Heart left ventricle (tissue), 13 donors: ENCODE measurements at regions not wholly inside any gene's neighbourhood (a gene's known extent, or its start where the extent isn't known, plus 50 kb on each side); places are given as distances from the start of the nearest gene placed in this dataset.

Experiments used
- POLR2A ChIP-seq, 2 donors: fragments of 450-650 bp; IDR thresholded peaks; one replicate each; pipeline ENCODE4 v1.6.1; 2017; ENCODE audit warnings: antibody characterized with exemption in 2 of 2, mild to moderate bottlenecking in 2 of 2, moderate library complexity in 2 of 2
- TF ChIP-seq, protein P1 (sequence below), 12 donors: fragments of 200-600 bp; sonication (generic) in 4 of 12; IDR thresholded peaks; one replicate each; pipeline versions ENCODE4 v1.5.0 to v1.8.0; 2018 to 2022; ENCODE audit warnings: antibody characterized with exemption in 12 of 12, mild to moderate bottlenecking in 5 of 12
- donor health status: ischemic (EF 13 %, LVEDD 7.1; RV severe dilation, severe dysfunction).
- donor health status: DM: no; HTN: yes; CAD: no.
- donor health status: DM: no; HTN: no; CAD: no.
- donor health status: ischemic (EF 25% LVEDD 6.9; RV normal size, moderate dysfunction).
- donor health status: ischemic (EF 25% LVEDD 5.7; RV mildly dilated, moderate dysfunction).
- donor health status: ischemic (EF 35%, LVEDD 5.7; RV mildly dilated, moderate dysfunction).
- donor health status: nonischemic (EF 11% LVEDD 7.7; RV severe dilation, severe dysfunction).
- donor health status: DM: yes; HTN: yes; CAD: no.
- donor health status: PGD.
- donor health status: ischemic (EF 29% LVEDD 5.4; RV normal size, mild dysfunction).
- donor health status: nonischemic (EF 23%, LVEDD 6.1; RV moderate dilation, normal function).

GRCh38 chr21:39121600-39122355 is 61.5 kb downstream of the PSMG1 start:
- no peak for TF ChIP-seq POLR2A (IDR thresholded peaks at IDR 0.05)
- TF ChIP-seq, protein P1, sequence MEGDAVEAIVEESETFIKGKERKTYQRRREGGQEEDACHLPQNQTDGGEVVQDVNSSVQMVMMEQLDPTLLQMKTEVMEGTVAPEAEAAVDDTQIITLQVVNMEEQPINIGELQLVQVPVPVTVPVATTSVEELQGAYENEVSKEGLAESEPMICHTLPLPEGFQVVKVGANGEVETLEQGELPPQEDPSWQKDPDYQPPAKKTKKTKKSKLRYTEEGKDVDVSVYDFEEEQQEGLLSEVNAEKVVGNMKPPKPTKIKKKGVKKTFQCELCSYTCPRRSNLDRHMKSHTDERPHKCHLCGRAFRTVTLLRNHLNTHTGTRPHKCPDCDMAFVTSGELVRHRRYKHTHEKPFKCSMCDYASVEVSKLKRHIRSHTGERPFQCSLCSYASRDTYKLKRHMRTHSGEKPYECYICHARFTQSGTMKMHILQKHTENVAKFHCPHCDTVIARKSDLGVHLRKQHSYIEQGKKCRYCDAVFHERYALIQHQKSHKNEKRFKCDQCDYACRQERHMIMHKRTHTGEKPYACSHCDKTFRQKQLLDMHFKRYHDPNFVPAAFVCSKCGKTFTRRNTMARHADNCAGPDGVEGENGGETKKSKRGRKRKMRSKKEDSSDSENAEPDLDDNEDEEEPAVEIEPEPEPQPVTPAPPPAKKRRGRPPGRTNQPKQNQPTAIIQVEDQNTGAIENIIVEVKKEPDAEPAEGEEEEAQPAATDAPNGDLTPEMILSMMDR (IDR thresholded peaks at IDR 0.05) = no peak
